ENCODE measurements at regions not wholly inside any gene's neighbourhood (a gene's known extent, or its start where the extent isn't known, plus 50 kb on each side); places are given as distances from the start of the nearest gene placed in this dataset.

- ATAC-seq (ENCODE audit: insufficient number of reproducible peaks, low FRiP score, low read depth) = no peak
- no peaks in the 10 kb centered on the region for H3K36me3 ChIP-seq
- no peaks in the 10 kb centered on the region for H3K9me3 ChIP-seq
- TF ChIP-seq CTCF (IDR thresholded peaks at IDR 0.05) = no peak
- H3K27ac ChIP-seq = peak overlapping the region in 1 of 2 donors; percentile 7
- no peak overlapping the region for H3K4me3 ChIP-seq
- DNase-seq (ENCODE audit: low spot score) = no peak
- H3K4me1 ChIP-seq (ENCODE audit: control insufficient read depth in 1 of 2, low read depth in 2 of 2) = peaks cover 26 to 41% of the 10 kb centered on the region in 2 donors
- H3K27me3 ChIP-seq (replicated peaks; ENCODE audit: insufficient read depth) = no peaks in the 10 kb centered on the region
Observed at GRCh38 chr2:189258616-189259365, 79.2 kb upstream of the COL5A2 start.

GRCh38 chr2:189260361-189260814 is 80.8 kb upstream of the COL5A2 start:
- Histone ChIP-seq H3K9me3 (no peaks in the 10 kb centered on the region), H3K36me3 (no peaks in the 10 kb centered on the region), H3K4me1 (ENCODE audit: control insufficient read depth in 1 of 2, low read depth in 2 of 2) (peaks cover 23 to 30% of the 10 kb centered on the region in 2 donors), H3K27ac (no peak overlapping the region), H3K27me3 (replicated peaks; ENCODE audit: insufficient read depth) (no peaks in the 10 kb centered on the region), H3K4me3 (no peak overlapping the region)
- no peak for ATAC-seq (ENCODE audit: insufficient number of reproducible peaks, low FRiP score, low read depth)
- DNase-seq (ENCODE audit: low spot score) = no peak
- no peak for TF ChIP-seq CTCF (IDR thresholded peaks at IDR 0.05)

- no peaks in the 10 kb centered on the region for H3K9me3 ChIP-seq
- DNase-seq (ENCODE audit: low spot score) (no peak), ATAC-seq (ENCODE audit: insufficient number of reproducible peaks, low FRiP score, low read depth) (no peak)
- no peak for TF ChIP-seq CTCF (IDR thresholded peaks at IDR 0.05)
- H3K4me1 ChIP-seq (ENCODE audit: control insufficient read depth in 1 of 2, low read depth in 2 of 2) = peaks cover 23 to 30% of the 10 kb centered on the region in 2 donors
- H3K27ac ChIP-seq = no peak overlapping the region
- H3K4me3 ChIP-seq = no peak overlapping the region
- H3K36me3 ChIP-seq = no peaks in the 10 kb centered on the region
- no peaks in the 10 kb centered on the region for H3K27me3 ChIP-seq (replicated peaks; ENCODE audit: insufficient read depth)
Observed at GRCh38 chr2:189261431-189261841, 81.9 kb upstream of the COL5A2 start.

- Histone ChIP-seq H3K4me1 (ENCODE audit: control insufficient read depth in 1 of 2, low read depth in 2 of 2) (peaks cover 23 to 30% of the 10 kb centered on the region in 2 donors), H3K36me3 (no peaks in the 10 kb centered on the region), H3K27ac (no peak overlapping the region), H3K27me3 (replicated peaks; ENCODE audit: insufficient read depth) (no peaks in the 10 kb centered on the region), H3K4me3 (no peak overlapping the region), H3K9me3 (no peaks in the 10 kb centered on the region)
- no peak for DNase-seq (ENCODE audit: low spot score)
- ATAC-seq (ENCODE audit: insufficient number of reproducible peaks, low FRiP score, low read depth) = no peak
- TF ChIP-seq CTCF (IDR thresholded peaks at IDR 0.05) = no peak
Observed at GRCh38 chr2:189261916-189262315, 82.4 kb upstream of the COL5A2 start.

GRCh38 chr2:189265696-189266320 is 86.2 kb upstream of the COL5A2 start:
- H3K36me3 ChIP-seq = no peaks in the 10 kb centered on the region
- no peak overlapping the region for H3K4me3 ChIP-seq
- no peak overlapping the region for H3K27ac ChIP-seq
- no peaks in the 10 kb centered on the region for H3K27me3 ChIP-seq (replicated peaks; ENCODE audit: insufficient read depth)
- H3K4me1 ChIP-seq (ENCODE audit: control insufficient read depth in 1 of 2, low read depth in 2 of 2) = peaks cover 16 to 20% of the 10 kb centered on the region in 2 donors
- H3K9me3 ChIP-seq = no peaks in the 10 kb centered on the region
- no peak for DNase-seq (ENCODE audit: low spot score)
- no peak for TF ChIP-seq CTCF (IDR thresholded peaks at IDR 0.05)
- no peak for ATAC-seq (ENCODE audit: insufficient number of reproducible peaks, low FRiP score, low read depth)
